ENCODE measurements at regions not wholly inside any gene's neighbourhood (a gene's known extent, or its start where the extent isn't known, plus 50 kb on each side); places are given as distances from the start of the nearest gene placed in this dataset.

DNA sequence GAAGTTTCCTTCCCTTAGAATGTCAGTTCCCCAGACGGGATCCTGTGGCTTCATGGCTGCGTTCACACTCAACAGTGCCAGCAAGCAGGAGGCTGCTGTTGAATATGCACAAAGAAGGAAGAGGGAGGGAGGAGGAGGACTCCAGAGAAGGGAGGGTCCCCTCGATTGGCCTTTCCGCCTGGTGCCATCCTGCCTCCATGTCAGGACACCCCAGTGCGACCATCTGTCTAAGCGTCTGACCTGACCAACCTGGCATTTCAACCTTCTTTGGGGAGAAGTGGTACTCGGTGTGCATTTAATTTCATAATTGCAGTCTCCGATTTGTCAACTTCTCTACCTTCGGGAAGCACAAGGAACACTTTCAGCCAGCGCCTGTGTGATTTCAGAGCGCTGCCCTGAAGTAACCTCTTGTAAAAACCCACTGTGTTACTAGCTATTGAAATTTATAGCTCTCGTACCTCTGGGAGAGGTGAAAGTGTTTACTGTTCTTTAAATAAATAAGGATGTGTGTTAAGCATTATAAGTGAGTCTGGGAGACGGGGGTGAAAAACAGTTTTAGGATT lies 1491.9 kb downstream of the TBC1D22A start:
- no peak for DNase-seq

DNA sequence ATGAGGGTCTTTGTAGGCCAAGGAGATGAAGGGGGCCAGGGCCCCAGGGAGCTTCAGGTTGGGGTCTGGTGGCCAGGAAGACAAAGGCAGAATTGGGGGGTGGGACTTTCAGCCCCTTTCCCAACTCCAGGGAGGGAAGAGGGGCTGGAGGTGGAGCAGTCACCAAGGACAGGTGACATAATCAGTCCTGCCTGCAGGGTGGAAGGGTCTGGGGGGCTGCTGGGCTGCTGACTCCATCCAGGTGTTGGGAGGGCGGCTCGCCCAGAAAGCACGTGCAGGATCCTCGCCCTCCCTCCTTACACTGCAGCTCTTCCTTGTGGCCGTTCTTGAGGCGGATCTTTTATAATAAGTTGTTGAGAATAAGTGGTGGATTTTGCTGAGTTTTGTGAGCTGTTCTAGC lies 1491.1 kb downstream of the TBC1D22A start:
- no peak for DNase-seq

GRCh38 chr22:48253136-48253535 lies 1490.7 kb downstream of the TBC1D22A start:
- no peak for DNase-seq

GRCh38 chr22:48251629-48252028 lies 1489.2 kb downstream of the TBC1D22A start:
- no peak for DNase-seq

GRCh38 chr22:48250937-48251530 lies 1488.6 kb downstream of the TBC1D22A start:
- DNase-seq, result no peak

DNA sequence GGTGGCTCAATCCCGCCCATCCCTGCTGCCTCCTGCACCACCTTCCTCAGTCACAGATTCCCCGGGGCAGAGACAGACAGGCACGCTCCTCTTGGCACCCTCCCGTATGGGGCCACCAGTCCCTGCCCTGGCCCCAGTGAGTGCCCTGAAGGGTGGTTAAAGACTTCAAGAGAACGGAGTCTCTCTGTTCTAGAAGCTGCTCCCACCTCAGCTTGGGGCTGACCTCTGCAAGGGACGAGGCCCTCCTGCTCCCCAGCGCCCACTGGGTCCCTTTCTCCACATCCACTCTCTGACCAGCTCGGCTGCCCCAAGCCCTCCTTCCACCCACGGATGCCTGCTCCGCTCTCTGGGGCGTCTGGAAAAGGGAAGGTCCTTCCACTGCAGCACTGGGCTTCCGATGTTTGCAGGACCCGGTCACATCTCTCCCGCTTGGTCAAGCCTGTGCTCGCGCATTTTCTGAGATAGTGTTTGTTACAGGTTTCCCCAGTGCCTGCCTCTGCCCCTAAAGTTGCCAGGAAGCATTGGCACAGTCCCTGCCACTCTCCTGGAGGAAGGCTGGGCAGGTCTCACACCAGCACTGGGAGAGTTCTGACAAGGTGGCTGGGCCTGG lies 1487.9 kb downstream of the TBC1D22A start:
- DNase-seq, result no peak

GRCh38 chr22:48249713-48250268 lies 1487.3 kb downstream of the TBC1D22A start:
- no peak for DNase-seq

DNA sequence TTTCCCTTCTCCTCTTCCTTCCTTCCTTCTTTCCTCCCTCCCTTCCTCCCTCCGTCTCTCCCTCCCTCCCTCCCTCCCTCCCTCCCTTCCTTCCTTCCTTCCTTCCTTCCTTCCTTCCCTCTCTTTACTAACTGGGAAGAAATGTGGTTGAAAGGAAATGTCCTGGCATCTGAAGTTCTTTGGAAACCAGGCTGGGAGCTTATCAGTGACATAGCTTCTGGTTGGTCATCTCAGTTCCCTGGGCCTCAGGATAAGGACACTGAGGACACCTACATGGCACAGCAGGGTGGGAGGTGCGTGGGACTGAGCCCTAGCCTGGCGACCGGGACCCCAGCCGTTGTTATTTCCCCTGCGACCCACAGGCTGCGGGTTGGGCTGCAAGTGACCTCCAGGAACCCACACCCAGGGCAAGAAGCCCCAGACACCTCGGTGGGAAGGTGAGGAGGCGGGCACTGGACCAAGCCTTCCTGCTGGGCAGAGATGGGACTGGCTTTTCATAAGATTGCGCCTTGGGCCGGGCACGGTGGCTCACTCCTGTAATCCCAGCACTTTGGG lies 1486.5 kb downstream of the TBC1D22A start:
- DNase-seq, result no peak

GRCh38 chr22:48247829-48248228 lies 1485.4 kb downstream of the TBC1D22A start:
- DNase-seq, result no peak

DNA sequence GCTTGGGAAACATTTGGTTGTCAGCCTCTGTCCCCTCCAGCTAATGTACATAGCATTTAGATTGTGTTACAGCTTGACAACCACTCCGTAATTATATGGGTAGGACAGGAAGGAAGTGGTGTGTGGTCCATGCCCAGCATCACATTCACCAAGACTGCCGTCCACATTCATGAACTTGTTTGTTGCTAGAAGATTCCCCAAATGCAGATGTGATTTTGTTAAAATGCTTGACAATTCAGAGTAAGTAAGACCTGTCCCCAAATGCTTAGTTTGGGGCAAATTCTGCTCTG lies 1482.7 kb downstream of the TBC1D22A start:
- DNase-seq, result peak; percentile 4

GRCh38 chr22:48244388-48245195 lies 1482.1 kb downstream of the TBC1D22A start:
- DNase-seq, result no peak

- DNase-seq, result no peak
Observed at GRCh38 chr22:48242461-48242864, 1480.0 kb downstream of the TBC1D22A start.

DNA sequence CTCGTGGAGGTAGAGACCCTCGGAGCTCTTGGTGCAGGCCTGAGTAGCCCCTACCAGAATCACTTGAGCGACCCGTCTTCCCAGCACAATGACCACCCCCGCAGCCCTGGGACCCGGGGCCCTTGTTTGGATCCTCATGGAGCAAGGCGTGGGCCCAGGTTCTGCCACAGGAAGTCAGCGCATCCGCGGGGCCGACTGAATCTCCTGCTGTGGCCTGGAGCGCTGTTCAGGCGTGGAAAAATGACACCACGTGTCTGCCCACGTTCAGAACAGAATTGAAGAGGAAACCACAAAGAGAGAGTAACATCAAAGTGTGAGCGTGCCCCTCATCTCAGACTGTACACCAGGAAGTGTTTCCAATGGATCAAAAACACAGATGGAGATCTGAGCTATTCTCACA lies 1479.2 kb downstream of the TBC1D22A start:
- no peak for DNase-seq

- no peak for DNase-seq
Observed at GRCh38 chr22:48240935-48241230, 1478.4 kb downstream of the TBC1D22A start.

DNA sequence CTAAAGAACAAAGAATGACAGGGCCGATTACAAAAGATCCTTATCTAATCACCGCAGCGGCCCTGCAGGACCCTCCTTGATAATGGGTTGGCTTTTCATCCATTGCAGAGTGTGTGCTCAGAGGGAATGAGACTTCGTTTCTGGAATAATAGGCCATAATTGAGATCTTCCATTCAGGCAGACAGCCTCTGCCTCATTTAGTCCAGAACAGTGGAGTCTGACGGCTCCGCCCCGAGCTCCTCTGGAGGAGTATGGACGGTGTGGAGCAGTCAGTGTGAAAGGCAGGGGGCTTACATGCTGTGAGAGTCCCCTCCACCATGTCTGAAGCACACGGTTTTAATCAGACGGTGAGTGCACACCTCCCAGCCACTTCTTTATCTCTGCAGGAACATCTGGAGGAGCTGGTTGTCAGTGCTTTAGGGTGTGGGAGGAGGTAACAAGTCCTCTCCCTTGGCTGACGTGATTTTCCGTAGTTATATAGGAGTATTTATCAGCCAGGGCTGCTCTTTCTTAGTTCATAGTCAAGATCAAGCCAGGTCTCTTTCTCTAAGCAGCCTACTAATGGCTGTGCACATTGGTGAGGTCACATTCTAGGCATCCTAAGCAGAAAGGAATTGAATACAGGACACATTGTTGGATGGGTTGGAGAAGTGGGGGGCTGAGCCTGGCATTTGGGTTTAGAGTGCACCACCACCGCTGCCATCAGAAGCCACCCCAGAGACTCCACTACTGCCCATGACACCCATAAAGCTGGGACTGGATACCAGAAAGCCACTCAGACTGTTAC lies 1477.9 kb downstream of the TBC1D22A start:
- peak; percentile 20 for DNase-seq

DNA sequence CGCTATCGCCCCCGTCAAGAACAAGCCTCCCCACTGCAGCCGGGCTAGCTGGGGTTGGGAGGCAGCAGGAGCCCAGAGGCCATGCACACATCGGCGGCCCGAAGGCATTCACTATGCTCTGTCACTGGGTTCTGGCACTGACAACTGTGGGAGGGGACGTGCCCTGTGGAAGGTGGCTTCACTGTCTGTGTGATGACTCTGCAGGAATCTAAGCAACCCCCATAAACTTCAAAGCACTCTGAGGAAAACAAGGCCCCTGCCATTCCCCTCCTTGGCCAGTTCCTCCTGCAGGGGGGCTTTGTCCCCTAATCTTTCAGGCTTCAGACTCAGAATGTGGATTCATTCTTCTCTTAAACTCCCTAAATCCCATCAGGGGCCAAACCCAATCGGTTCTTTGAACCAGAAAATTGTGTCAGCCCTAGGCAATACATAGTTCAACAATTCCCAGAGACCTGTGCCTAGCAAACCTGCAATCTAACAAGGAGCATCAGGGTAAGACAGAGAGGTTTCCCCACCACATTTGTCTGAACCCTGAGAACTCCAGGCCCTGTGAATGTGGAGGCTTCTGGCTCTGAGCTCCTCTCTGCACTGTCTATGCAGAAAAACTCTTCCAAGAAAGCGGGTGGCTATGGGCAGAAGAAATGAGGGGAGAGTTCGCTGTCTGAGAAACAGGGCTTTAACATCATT lies 1477.2 kb downstream of the TBC1D22A start:
- peak; percentile 12 for DNase-seq

DNA sequence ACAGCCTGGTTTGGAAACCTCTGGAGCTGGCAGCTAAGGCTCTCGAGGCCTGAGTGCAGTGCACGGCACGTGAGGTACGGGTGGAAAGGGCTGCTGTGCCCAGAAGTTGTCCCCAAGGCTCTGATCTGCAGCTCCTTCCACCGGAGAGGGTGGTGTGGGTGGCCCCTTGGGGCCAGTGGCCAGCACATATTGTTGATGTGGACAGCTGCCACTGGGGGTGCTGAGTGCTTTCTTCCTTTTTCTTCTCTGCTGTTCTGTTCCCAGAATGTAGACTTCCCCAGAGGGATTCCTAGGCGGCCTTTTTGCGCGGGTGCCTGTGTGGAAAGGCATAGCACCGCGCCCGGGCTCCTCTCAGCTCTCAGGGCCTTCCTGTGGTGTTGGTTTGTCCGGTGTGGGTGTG lies 1476.5 kb downstream of the TBC1D22A start:
- no peak for DNase-seq

GRCh38 chr22:48238284-48238915 lies 1476.0 kb downstream of the TBC1D22A start:
- DNase-seq, result no peak

GRCh38 chr22:48237466-48238283 lies 1475.2 kb downstream of the TBC1D22A start:
- DNase-seq, result no peak

GRCh38 chr22:48236261-48236660 lies 1473.8 kb downstream of the TBC1D22A start:
- no peak for DNase-seq

- no peak for DNase-seq
Observed at GRCh38 chr22:48235744-48236143, 1473.3 kb downstream of the TBC1D22A start.

Measured in hematopoietic multipotent progenitor cell treated with erythropoietin and hydrocortisone succinate and interleukin-3 and kit ligand, for 4 days (in vitro differentiated cells).